Left forelimb (tissue), 1 donor: ENCODE measurements at regions not wholly inside any gene's neighbourhood (a gene's known extent, or its start where the extent isn't known, plus 50 kb on each side); places are given as distances from the start of the nearest gene placed in this dataset.

Experiments
- DNase-seq: peaks from one replicate; pipeline ENCODE4 v3.0.0-alpha.2; 2018; ENCODE audit warnings: low spot score

GRCh38 chr1:36717431-36717830 lies 234.7 kb upstream of the CSF3R start:
- DNase-seq: no peak

DNA sequence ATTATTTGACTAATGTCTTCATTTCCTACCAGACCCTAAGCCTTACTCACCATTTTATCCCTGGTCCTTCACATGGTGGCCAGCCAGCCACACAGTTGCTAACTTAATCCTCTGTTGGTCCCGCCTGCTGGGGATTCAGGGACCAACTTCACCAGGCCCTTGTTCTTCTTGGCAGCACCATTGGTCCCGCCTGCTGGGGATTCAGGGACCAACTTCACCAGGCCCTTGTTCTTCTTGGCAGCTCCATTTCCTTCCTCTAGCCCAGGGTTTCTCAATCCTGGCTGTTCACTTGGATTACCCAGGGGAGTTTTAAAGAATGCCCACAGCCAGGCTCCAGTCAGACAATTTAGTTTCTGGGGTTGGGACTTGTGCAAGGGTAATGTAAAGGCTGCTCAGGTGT lies 233.1 kb upstream of the CSF3R start:
- DNase-seq: no peak

- DNase-seq: no peak
These were observed 231.6 kb upstream of the CSF3R start for GRCh38 chr1:36714301-36714700.

DNA sequence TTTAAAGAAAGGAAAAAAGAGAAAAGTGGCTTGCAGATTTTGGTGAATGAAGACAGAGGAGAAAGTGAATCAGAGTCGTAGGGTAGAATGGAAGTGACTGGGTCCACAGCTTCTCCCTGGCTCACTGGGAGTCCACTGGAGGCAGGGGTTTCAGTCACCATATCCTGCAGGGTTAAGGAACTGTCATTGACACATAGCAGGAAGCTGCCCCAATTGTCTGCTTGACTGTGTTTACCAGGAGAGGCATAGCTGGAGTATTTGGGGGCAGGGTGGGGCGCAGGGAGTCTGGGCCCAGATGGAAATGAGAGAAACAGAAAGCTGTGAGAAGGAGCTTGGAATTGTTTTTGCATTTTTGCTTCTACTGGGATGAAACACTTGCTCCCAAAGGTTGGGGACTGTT lies 228.8 kb upstream of the CSF3R start:
- DNase-seq: no peak

DNA sequence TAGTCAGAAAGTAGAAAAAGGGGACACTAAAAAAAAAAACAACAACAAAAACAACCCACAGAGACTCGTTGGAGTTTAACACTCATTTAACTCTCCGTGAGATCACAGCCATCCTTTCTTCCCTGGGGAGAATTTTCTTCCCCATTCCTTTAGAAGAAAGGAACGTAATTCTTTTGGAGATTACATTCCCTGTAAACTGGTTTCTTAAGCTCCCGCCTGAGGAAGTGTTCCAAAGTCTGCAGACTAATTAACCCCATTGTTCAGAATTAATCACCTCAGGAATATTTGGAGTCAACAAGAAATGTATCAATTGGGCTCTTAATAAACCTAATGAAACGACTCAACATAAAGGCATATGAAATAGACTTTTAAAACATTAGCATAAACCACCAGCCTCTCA lies 228.2 kb upstream of the CSF3R start:
- DNase-seq: no peak

- no peak for DNase-seq
These were observed 227.3 kb upstream of the CSF3R start for GRCh38 chr1:36709869-36710481.

GRCh38 chr1:36708587-36708986 lies 225.9 kb upstream of the CSF3R start:
- no peak for DNase-seq

- DNase-seq: no peak
These were observed 224.5 kb upstream of the CSF3R start for GRCh38 chr1:36707221-36707620.

- no peak for DNase-seq
These were observed 223.7 kb upstream of the CSF3R start for GRCh38 chr1:36706416-36706815.

DNA sequence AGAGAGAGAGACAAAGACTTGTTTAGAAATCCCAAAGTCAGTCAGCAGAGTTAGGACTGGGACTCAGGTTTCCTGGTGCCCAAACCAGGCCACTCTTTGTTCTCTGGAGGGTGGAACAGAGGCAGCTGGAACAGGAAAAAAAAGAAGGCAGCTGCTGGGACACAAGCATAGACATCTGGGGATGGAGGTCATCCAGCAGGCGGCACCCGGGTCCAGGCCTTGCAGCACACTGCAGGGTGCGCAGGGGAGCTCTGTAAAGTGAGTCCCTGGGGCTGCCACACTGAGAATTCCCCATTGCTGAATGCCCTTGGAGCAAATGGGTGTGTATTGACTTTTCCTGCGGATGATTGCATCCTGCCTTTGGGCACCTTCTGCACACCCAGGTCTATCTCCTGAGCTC lies 222.9 kb upstream of the CSF3R start:
- no peak for DNase-seq

DNA sequence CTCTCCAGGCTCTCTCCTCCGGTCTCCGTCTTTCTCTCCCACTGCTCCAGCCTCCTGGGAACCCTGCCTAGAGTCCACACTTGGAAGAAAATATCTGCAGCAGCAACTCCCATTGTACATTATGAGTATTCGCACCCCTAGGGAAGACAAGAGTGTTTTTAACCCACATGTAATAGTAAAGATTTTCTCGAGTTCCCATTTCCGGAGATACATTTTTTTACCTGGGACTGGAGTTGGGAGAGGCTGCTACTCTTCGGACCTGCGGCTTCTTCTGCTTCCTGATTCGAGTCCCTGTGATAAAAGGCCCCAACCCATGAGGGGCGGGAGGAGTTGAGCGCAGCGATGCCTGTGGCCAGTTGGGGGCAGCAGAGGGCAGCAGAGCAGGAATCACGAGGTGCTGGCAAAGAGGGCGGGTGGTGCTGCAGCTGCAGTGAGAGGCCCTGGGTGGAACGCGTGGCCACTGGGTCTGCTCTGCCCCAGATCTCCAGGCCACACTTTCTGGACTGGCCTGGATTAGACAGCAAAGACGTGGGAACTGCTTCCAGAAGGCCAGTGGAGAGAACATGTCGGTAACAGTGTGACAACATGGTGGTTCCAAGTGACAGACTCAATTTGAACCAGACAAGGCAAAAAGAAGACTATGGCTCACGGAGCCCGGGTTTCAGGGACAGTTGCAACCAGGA lies 221.0 kb upstream of the CSF3R start:
- DNase-seq: peak; percentile 81

DNA sequence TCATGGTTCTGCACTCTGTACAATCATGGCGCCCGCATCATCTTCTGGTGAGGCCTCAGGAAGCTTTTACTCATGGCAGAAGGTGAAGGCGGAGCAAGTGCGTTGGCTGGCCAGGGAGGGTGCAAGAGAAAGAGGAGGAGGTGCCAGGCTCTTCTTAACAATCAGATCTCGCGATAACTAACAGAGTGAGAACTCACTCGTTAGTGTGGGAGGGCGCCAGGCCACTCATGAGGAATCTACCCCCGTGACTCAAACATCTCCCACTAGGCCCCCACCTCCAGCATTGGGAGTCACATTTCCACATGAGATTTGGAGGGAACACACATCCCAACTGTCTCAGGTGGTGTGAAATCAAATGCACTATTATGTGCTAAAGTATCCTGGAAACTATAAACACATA lies 220.2 kb upstream of the CSF3R start:
- DNase-seq: no peak

GRCh38 chr1:36699113-36699911 lies 216.6 kb upstream of the CSF3R start:
- no peak for DNase-seq

DNA sequence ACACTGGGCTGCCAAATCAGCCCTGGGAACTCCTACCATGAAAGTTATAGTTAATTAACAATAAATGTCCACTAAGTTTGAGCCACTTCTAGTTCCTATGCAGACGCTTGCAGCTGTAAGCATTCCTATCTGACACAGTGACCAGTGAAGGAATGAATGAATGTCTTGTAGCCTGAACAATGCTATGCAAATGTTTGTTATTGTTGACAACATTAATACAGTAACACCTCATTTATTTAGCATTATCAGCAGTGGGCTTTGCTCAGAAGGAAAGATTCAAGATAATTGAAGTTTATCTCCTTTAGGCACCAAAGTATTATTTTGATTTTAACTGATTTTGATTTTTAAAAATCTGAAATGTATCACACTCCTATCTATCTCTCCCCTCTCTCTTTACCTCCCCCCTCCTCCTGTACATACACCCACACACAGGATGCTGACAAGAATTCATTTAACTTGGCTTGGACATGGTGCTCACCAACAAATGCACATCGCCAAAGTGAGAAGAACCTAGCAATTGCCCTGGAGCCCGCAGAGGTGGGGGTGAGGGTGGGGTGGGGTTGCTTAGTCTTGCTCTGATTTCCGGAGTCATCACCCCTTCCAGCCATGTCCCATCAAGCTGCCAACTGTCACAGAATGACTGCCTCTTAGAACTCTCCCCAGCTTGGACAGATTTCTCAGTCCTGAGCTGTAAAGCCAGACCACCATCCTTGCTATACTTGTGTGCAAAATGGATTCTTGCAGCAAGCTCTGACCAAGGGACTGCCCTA lies 215.3 kb upstream of the CSF3R start:
- no peak for DNase-seq

- DNase-seq: no peak
These were observed 213.7 kb upstream of the CSF3R start for GRCh38 chr1:36696261-36696940.

DNA sequence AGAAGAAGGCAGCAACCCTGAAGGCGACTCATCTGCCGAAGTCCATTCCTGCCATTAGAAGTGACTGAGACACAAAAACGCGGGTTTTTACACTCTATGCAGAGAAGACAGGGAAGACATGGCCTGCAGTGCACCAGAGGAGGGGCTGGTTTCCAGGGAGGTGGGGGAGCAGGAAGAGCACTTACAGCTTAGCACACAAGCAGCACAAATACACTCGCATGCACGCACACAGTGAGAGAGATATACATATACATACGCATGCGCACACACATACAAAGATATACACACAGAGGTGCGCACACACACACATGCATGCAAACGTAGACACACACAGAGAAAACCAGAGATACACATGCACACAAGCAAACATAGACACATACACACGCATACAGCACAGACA lies 210.9 kb upstream of the CSF3R start:
- no peak for DNase-seq

GRCh38 chr1:36693161-36693525 lies 210.4 kb upstream of the CSF3R start:
- DNase-seq: no peak

DNA sequence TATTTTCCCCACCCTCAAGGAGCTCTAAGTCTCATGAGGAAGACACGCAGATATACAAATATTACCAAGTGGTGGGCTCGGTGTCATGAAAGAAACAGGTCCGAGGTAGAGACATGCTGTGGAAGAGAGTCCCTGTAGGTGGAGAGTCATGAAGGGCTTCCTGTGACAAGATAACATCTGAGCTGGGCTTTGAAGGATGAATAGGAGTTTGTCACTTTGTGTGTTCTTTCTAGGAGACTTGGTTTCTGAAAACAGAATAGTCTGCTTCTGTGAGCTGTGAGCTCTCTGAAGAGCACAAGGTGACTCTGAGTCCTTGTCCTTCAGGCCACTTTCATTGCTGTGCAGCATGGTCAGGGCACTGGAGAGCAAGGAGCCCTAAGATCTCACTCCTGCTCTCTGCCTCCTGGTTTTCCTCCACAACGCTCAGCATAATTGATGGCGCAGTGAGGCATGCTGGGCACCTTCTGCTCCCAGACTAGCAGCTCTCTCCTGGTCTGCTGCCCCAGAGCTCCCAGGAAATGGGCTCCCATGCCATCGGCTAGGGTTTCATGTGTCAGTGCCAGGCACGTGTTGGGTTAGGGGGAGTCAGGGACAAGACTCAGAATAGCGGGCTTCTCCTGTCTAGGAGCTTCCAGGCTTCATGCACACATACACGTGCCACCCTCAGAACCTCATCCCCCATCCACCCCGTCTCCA lies 209.9 kb upstream of the CSF3R start:
- DNase-seq: no peak

GRCh38 chr1:36691374-36691773 lies 208.7 kb upstream of the CSF3R start:
- no peak for DNase-seq

GRCh38 chr1:36689992-36690391 lies 207.3 kb upstream of the CSF3R start:
- no peak for DNase-seq

DNA sequence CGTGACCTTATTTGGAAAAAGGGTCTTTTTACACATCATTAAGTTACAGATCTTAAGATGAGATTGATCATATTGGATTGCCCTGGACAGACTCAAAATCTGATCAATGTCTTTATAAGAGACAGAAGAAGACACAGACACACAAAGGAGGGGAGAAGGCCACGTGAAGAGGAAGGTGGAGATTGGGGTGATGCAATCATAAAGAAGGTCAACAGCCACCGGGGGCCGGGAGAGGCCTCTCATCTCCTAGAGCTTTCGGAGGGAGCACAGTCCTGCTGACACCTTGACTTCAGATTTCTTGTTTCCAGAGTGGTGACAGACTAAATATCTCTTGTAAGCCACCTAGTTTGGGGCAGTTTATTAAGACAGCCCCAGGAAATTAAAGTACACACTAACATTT lies 204.6 kb upstream of the CSF3R start:
- no peak for DNase-seq
